Thyroid gland (tissue), 4 donors: ENCODE measurements at regions not wholly inside any gene's neighbourhood (a gene's known extent, or its start where the extent isn't known, plus 50 kb on each side); places are given as distances from the start of the nearest gene placed in this dataset.

Experiments
- CTCF ChIP-seq, 6 experiments: fragments of 200-600 bp in 3 of 6; fragments of 450-650 bp in 3 of 6; sonication (generic) in 3 of 6; IDR thresholded peaks; one replicate each; pipeline ENCODE4 v1.5.1; 2016 to 2019; ENCODE audit warnings: antibody characterized with exemption in 6 of 6, mild to moderate bottlenecking in 2 of 6, inconsistent platforms in 1 of 6, moderate library complexity in 1 of 6
- POLR2A ChIP-seq, 2 donors: fragments of 450-650 bp; IDR thresholded peaks; one replicate each; pipeline ENCODE4 v1.6.1; 2017; ENCODE audit warnings: antibody characterized with exemption in 2 of 2, mild to moderate bottlenecking in 2 of 2, moderate library complexity in 1 of 2

GRCh38 chr7:124375391-124375790 lies 342.5 kb upstream of the TMEM229A start:
- TF ChIP-seq CTCF (IDR thresholded peaks at IDR 0.05): no peak
- no peak for TF ChIP-seq POLR2A (IDR thresholded peaks at IDR 0.05)
